ENCODE measurements at regions not wholly inside any gene's neighbourhood (a gene's known extent, or its start where the extent isn't known, plus 50 kb on each side); places are given as distances from the start of the nearest gene placed in this dataset.
"Not testable (repeated sequence)": the region's sequence is repeated elsewhere in the genome, so short reads cannot be mapped to it uniquely, and the experiment has no call there.

GRCh38 chr15:31503758-31504461 is 177.3 kb downstream of the KLF13 start:
- no peak overlapping the region for H3K27ac Mint-ChIP-seq
- H3K27me3 Mint-ChIP-seq (ENCODE audit: low read depth): no peaks in the 10 kb centered on the region
- no peak overlapping the region for H3K4me3 Mint-ChIP-seq
- TF ChIP-seq CTCF (IDR thresholded peaks at IDR 0.05; ENCODE audit: unreplicated experiment in 3 of 3): no peak
- no peaks in the 10 kb centered on the region for H3K36me3 Mint-ChIP-seq (ENCODE audit: low read depth)
- H3K9me3 Mint-ChIP-seq: no peaks in the 10 kb centered on the region
- no peaks in the 10 kb centered on the region for H3K4me1 Mint-ChIP-seq

- H3K27me3 Mint-ChIP-seq (ENCODE audit: low read depth): no peaks in the 10 kb centered on the region
- H3K9me3 Mint-ChIP-seq: no peaks in the 10 kb centered on the region
- no peaks in the 10 kb centered on the region for H3K36me3 Mint-ChIP-seq (ENCODE audit: low read depth)
- no peak overlapping the region for H3K4me3 Mint-ChIP-seq
- H3K4me1 Mint-ChIP-seq: no peaks in the 10 kb centered on the region
- no peak for TF ChIP-seq CTCF (IDR thresholded peaks at IDR 0.05; ENCODE audit: unreplicated experiment in 3 of 3)
- no peak overlapping the region for H3K27ac Mint-ChIP-seq
Observed at GRCh38 chr15:31504462-31504839, 177.8 kb downstream of the KLF13 start.

DNA sequence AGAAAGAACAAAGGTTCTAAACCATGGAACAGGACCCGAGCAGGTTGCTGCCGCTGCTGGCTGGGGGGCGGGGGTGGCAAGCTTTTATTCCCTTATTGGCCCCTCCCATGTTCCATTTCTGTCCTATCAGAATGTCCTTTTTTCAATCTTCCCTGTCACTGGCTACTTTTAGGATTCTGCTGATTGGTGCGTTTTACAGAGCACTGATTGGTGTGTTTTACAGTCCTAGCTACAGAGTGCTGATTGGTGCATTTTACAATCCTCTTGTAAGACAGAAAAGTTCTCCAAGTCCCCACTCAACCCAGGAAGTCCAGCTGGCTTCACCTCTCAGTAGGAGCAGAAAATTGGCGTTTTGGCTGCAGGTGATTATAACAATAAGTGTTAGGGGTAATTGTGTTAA is 180.9 kb downstream of the KLF13 start:
- H3K27me3 Mint-ChIP-seq (ENCODE audit: low read depth); H3K27ac Mint-ChIP-seq; H3K36me3 Mint-ChIP-seq (ENCODE audit: low read depth); H3K4me1 Mint-ChIP-seq; H3K9me3 Mint-ChIP-seq; H3K4me3 Mint-ChIP-seq: not testable (repeated sequence)

DNA sequence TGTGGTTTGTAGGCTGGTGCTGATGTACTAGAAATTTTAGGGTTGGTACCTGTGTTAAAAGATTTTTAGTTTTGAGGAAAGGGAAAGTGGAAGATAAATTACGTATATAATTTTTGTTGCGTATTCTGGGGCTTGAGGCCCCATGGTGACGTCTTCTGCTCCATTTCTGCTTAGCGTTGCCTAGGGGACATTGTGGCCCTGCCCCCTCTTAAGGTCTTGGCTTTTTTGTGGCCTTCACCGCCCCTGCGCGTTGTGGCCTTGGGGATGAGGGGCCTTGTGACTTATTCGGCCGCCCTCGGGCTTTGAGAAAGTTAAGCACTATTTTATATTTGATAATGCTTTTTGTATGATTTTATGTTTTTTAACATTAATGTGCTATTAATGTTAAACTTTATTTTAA is 182.0 kb downstream of the KLF13 start:
- TF ChIP-seq CTCF (IDR thresholded peaks at IDR 0.05; ENCODE audit: unreplicated experiment in 3 of 3): no peak
- no peaks in the 10 kb centered on the region for H3K27me3 Mint-ChIP-seq (ENCODE audit: low read depth)
- H3K9me3 Mint-ChIP-seq: no peaks in the 10 kb centered on the region
- H3K4me1 Mint-ChIP-seq: peaks cover 6% of the 10 kb centered on the region
- H3K4me3 Mint-ChIP-seq: no peak overlapping the region
- H3K27ac Mint-ChIP-seq: no peak overlapping the region
- H3K36me3 Mint-ChIP-seq (ENCODE audit: low read depth): no peaks in the 10 kb centered on the region

DNA sequence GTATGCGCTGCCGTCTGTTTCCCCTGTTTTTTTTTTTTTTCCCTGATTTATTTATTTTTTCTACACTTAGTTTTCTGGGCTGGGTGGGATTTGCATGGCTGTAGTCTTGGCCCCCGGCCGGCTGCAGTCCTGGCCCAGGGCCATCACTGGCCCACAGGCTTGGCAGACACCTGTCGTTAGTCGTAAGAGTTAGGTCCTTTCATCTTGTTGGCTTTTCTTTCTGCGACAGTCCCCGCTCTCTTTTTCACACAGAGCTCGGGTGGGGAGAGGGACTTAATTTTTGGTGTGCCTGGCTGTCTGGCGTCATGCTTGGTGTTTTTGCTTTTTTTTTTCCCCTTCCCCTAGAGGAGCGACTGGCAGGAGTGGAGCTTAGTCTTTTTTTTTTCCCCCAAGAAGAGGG is 183.4 kb downstream of the KLF13 start:
- Mint-ChIP-seq H3K4me3 (peak overlapping the region in 1 of 3 experiments; percentile 36), H3K36me3 (ENCODE audit: low read depth) (no peaks in the 10 kb centered on the region), H3K4me1 (peaks cover 6% of the 10 kb centered on the region), H3K27ac (no peak overlapping the region), H3K9me3 (no peaks in the 10 kb centered on the region), H3K27me3 (ENCODE audit: low read depth) (no peaks in the 10 kb centered on the region)
- TF ChIP-seq CTCF (IDR thresholded peaks at IDR 0.05; ENCODE audit: unreplicated experiment in 3 of 3): no peak

GRCh38 chr15:31511707-31512310 is 185.2 kb downstream of the KLF13 start:
- no peaks in the 10 kb centered on the region for H3K27me3 Mint-ChIP-seq (ENCODE audit: low read depth)
- TF ChIP-seq CTCF (IDR thresholded peaks at IDR 0.05; ENCODE audit: unreplicated experiment in 3 of 3): no peak
- no peaks in the 10 kb centered on the region for H3K9me3 Mint-ChIP-seq
- H3K36me3 Mint-ChIP-seq (ENCODE audit: low read depth): no peaks in the 10 kb centered on the region
- no peak overlapping the region for H3K4me3 Mint-ChIP-seq
- no peak overlapping the region for H3K27ac Mint-ChIP-seq
- peaks cover 6% of the 10 kb centered on the region for H3K4me1 Mint-ChIP-seq
